AG09319 (cell line): ENCODE measurements at regions not wholly inside any gene's neighbourhood (a gene's known extent, or its start where the extent isn't known, plus 50 kb on each side); places are given as distances from the start of the nearest gene placed in this dataset.

Source experiments
- DNase-seq: peaks from one replicate; pipeline ENCODE4 v3.0.0-alpha.2; 2010; ENCODE audit warnings: low read depth; ENCODE audit errors: extremely low read depth
- CTCF ChIP-seq: IDR thresholded peaks from 2 replicates; pipeline ENCODE4 v1.5.1; 2011; ENCODE audit warnings: low read depth, mild to moderate bottlenecking, inconsistent platforms, low read length, moderate library complexity

- DNase-seq, result no peak
These were observed 94.6 kb downstream of the PMAIP1 start for GRCh38 chr18:59994357-59994756.

DNA sequence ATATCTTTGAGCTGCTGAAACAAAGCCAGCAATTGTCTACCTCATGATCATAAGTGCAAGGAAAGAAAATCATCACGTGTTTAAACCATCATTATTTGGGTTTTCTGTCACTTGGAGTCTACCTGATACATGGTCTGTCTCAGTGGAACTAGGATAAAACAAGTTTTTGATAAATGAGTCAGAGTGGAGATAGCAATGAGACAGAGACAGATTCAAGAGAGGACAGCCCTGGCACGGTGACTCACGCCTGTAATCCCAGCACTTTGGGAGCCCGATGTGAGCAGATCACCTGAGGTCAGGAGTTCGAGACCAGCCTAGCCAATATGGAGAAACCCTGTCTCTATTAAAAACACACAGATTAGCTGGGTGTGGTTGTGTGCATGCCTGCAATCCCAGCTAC is 93.8 kb downstream of the PMAIP1 start:
- DNase-seq, result no peak
- no peak for TF ChIP-seq CTCF

More at GRCh38 chr18:59994357-59994756, 94.6 kb downstream of the PMAIP1 start:
- TF ChIP-seq CTCF, result no peak; the same call in 1 of the 2 replicates

DNA sequence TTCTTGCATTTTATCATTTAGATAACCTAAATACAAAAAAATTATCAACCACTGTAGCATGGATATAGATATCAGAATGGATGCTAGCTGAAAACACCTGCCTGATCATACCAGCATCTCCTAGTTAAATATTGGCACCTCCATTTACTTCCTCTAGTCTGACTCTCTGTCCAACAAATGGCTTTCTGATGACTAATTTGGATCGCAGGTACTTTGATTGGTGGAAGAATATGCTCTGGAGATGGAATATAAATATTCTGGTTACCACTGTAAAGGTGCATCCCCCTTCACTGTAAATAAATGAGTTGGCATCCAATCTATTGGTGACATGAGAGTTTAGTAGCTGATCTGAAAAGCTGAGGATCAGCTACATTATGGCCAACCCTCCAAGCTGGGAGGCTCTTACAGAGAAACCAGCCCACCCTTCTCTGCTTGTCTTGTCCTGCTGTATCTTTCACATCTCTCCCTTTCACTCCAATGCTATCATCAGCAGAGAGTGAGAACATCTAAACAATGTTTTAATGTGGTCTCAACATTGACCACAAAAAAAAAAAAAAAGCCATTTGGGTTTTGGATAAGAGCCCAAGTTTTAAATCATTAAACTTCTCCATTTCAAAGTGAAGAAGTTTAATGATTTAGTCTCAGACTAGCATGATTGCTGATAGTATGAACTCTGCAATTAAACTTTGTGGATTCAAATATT is 90.5 kb downstream of the PMAIP1 start:
- DNase-seq, result no peak
- no peak for TF ChIP-seq CTCF

DNA sequence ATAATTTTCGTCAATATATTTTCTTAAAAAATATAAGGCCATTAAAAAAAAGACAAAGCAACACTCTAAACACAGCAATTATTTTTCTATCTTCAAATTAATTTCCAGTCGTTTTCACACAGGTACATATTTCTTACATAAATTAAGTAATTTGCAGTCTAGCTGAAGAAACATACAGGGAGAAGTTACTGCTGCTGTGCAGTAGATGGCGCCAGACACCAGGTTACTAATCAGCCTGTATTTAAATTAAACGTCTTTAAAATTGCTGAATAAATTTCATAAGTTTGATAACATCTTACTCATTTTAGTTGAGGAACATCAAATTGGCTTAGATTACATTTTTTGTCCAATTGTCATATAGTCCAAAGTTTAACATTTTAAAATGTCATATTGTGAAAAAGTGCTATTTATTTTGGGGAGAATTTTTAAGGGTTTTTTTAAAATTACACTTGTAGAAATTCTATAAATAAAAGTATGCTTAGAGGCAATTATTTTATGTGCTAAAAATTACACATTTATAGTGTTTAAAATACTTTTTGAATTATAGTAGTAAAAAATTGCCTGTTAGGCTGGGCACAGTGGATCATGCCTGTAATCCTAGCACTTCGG is 88.4 kb downstream of the PMAIP1 start:
- TF ChIP-seq CTCF, result peak; percentile 94
- DNase-seq, result peak; percentile 28

GRCh38 chr18:59987102-59987501 is 87.3 kb downstream of the PMAIP1 start:
- no peak for DNase-seq
- no peak for TF ChIP-seq CTCF

DNA sequence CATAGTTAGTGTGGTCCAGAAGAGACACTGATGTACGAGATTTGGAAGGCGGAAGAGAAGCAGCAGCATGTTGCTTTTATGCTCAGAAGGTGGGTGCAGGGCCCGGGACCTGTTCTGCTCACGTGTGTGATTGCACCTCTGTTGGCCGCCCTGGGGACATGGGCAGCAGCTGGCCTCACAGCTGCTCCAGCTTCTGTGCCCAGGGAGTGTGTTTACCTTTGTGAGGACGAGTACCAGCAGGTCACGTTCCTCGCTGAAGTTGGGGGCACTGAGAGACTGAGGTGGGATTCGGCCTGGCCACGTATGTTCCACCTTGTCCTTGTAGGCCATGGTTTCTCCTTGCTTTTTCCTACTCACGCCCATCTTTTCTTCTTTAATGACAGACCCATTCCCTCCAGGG is 86.3 kb downstream of the PMAIP1 start:
- no peak for DNase-seq
- no peak for TF ChIP-seq CTCF

GRCh38 chr18:59985289-59985688 is 85.5 kb downstream of the PMAIP1 start:
- TF ChIP-seq CTCF, result no peak
- DNase-seq, result no peak
